Fibroblast of the aortic adventitia (primary cell): ENCODE measurements at regions not wholly inside any gene's neighbourhood (a gene's known extent, or its start where the extent isn't known, plus 50 kb on each side); places are given as distances from the start of the nearest gene placed in this dataset.

Experiments
- DNase-seq: peaks from one replicate; pipeline ENCODE4 v3.0.0-alpha.2; 2010; ENCODE audit warnings: low read depth
- H3K4me3 ChIP-seq: 2 replicates; pipeline ENCODE4 v1.5.1; 2011; ENCODE audit warnings: low read depth, mild to moderate bottlenecking, control low read depth, low read length, moderate library complexity
- CTCF ChIP-seq: IDR thresholded peaks from 2 replicates; pipeline ENCODE4 v1.5.1; 2011; ENCODE audit warnings: mild to moderate bottlenecking, low read length, control low read depth, inconsistent platforms; ENCODE audit not compliant: insufficient read depth

DNA sequence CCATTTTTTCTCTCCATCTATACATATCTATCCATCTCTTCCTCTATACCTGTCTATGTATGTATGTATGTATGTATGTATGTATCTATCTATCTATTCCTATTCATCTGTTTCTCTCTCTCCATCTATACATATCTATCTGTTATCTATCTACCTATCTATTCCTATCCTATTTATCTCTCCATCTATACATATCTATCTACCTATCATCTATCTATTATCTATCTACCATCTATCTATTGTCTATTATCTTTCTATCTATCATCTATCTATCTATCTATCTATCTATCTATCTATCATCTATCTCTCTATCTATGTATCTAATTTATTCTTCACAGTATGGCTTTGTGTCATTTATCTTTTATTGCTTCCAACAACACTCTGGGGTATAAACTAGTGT is 1124.4 kb downstream of the TYW1 start:
- no peak for TF ChIP-seq CTCF
- DNase-seq, result no peak
- H3K4me3 ChIP-seq, result no peak overlapping the region

GRCh38 chr7:68121655-68122054 is 1125.0 kb downstream of the TYW1 start:
- no peak overlapping the region for H3K4me3 ChIP-seq
- no peak for TF ChIP-seq CTCF
- no peak for DNase-seq

GRCh38 chr7:68122801-68123200 is 1126.2 kb downstream of the TYW1 start:
- TF ChIP-seq CTCF, result no peak
- no peak for DNase-seq

DNA sequence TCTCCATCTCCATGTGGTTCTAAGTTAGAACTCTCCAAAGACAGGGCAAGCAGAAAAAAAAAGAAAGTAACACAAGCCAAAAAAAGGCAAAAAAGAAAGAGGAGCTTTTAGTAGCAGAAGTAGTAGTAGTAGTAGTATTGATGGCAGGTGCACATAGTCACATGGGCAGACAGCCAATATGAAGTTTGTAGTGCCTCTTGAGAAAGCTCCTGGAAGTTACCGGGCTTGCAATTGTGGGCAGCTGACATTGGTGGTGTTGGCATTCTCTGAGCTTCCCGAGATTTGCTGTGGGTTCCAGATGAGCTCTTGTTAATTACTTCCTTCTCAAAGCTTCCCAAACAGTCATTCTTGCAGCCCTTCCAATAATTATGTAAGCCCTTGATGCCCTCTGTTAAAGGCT is 1128.5 kb downstream of the TYW1 start:
- no peak overlapping the region for H3K4me3 ChIP-seq
- TF ChIP-seq CTCF, result no peak
- DNase-seq, result no peak

More at GRCh38 chr7:68122801-68123200, 1126.2 kb downstream of the TYW1 start:
- no peak overlapping the region for H3K4me3 ChIP-seq

DNA sequence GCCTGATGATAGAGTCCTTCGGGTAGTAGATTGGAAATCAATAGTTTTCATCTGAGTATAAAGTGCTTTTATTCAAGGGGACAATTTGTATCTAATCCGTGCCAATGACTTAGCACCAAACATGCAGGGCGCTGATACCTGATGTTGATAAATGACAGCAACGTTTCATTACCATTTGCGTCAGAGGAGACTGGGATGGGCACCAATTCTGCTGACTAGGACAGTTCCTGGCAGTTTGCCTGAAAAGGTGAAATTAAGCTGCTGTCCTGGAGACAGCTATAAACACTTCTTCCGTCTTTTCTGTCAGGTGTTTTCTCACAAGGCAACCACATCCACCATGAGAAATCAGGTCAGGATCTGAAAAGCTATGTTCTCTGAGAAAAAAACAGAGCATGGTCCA is 1136.4 kb downstream of the TYW1 start:
- no peak for TF ChIP-seq CTCF
- no peak overlapping the region for H3K4me3 ChIP-seq
- no peak for DNase-seq

- no peak for DNase-seq
- H3K4me3 ChIP-seq, result no peak overlapping the region
- TF ChIP-seq CTCF, result no peak
These were observed 1146.7 kb downstream of the TYW1 start for GRCh38 chr7:68143345-68143744.

DNA sequence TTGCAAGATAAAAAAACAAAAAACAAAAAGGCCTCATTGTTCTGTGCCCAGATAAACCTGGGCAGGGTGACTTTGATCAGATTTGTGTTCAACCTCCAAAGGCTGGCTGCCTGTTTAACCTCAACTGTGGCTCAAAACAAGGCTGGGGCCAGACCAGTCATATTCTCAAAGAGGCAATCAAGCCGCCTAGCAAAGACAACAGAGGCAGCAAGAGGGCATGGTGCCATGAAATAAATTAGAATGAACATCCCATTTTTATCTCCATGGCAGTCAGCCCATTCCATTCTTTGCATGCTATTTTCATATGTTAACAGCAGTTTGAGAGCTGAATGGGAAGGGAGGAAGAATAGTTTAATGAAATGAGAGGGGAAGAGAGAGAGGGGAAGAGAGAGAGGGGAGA is 1150.3 kb downstream of the TYW1 start:
- no peak overlapping the region for H3K4me3 ChIP-seq
- TF ChIP-seq CTCF, result no peak
- DNase-seq, result no peak
